K562 (cell line): ENCODE measurements at regions not wholly inside any gene's neighbourhood (a gene's known extent, or its start where the extent isn't known, plus 50 kb on each side); places are given as distances from the start of the nearest gene placed in this dataset.

ENCODE experiments used
- ATAC-seq: fragments of 200-7000 bp; cut with Tn5 transposase; 3 replicates; pipeline ENCODE4 v1.9.1; 2020; ENCODE audit warnings: moderate library complexity
- BruUV-seq: library from RNA; stranded (reverse); fragments of 400-500 nt; replicated peaks from 2 replicates; lab custom pipeline; 2021; lab: Mats Ljungman, UMichigan
- CTCF ChIA-PET: fragments of 300-600 bp; formaldehyde crosslinking; extraction: SDS; loops from one replicate; lab custom pipeline; 2021; ENCODE audit warnings: low intra/inter-chr PET ratio; lab: Yijun Ruan, JAX
- POLR2A ChIA-PET: fragments of 300-600, 350-650 bp; sonication (Branson Sonifier 250); formaldehyde crosslinking; extraction: SDS; loops from one replicate; lab custom pipeline; 2021; ENCODE audit warnings: antibody characterized with exemption, inconsistent platforms; lab: Yijun Ruan, JAX
- DNase-seq, 4 experiments: peaks; one replicate each; pipeline versions ENCODE4 v3.0.0 to v3.0.0-alpha.2; 2011 to 2018; ENCODE audit warnings: low spot score in 3 of 4, mixed read lengths in 3 of 4; ENCODE audit errors: extremely low read depth in 1 of 4
- FAIRE-seq: peaks from 2 replicates; lab custom pipeline; 2011; peaks lifted over from hg19 to GRCh38; lab: Jason Lieb, UNC
- H2AFZ ChIP-seq: 2 replicates; pipeline ENCODE4 v1.6.0; 2011; ENCODE audit warnings: low read depth, low read length, control low read depth, inconsistent platforms
- H3K27ac ChIP-seq: fragments of 200-600 bp; 3 replicates; pipeline ENCODE4 v1.8.0; 2011; ENCODE audit warnings: low read depth, mild to moderate bottlenecking, control low read depth, inconsistent platforms, low read length, moderate library complexity, mixed read lengths; ENCODE audit errors: extremely low read depth
- H3K27me3 ChIP-seq, 2 experiments: fragments of 300-600 bp in 1 of 2; 2 replicates in 1 of 2; 3 replicates in 1 of 2; pipeline versions ENCODE4 v1.6.0 to v1.8.0; 2011; ENCODE audit warnings: inconsistent platforms in 2 of 2, low read length in 2 of 2, mild to moderate bottlenecking in 1 of 2, mixed read lengths in 1 of 2, moderate library complexity in 1 of 2; ENCODE audit not compliant: control insufficient read depth in 2 of 2, insufficient read depth in 2 of 2
- H3K36me3 ChIP-seq: fragments of 300-600 bp; 3 replicates; pipeline ENCODE4 v1.8.0; 2011; ENCODE audit warnings: mild to moderate bottlenecking, low read length, inconsistent platforms; ENCODE audit not compliant: control insufficient read depth, insufficient read depth
- H3K4me1 ChIP-seq, 2 experiments: fragments of 200-600 bp in 1 of 2; replicated peaks in 1 of 2; 2 replicates in 1 of 2; 3 replicates in 1 of 2; pipeline versions ENCODE4 v1.5.1 to v1.8.0; 2011; ENCODE audit warnings: inconsistent platforms in 2 of 2, low read length in 2 of 2, mild to moderate bottlenecking in 1 of 2, mixed read lengths in 1 of 2, moderate library complexity in 1 of 2; ENCODE audit not compliant: control insufficient read depth in 2 of 2, insufficient read depth in 2 of 2
- H3K4me2 ChIP-seq: 2 replicates; pipeline ENCODE4 v1.6.1; 2011; ENCODE audit warnings: low read length, control low read depth, inconsistent platforms, mixed read lengths; ENCODE audit not compliant: insufficient read depth
- H3K4me3 ChIP-seq: fragments of 200-600 bp; sonication (generic), shearing (Covaris generic); 2 replicates; pipeline ENCODE4 v1.5.1; 2016; ENCODE audit warnings: control low read depth, inconsistent platforms
- H3K79me2 ChIP-seq: fragments of 200-600 bp; 3 replicates; pipeline ENCODE4 v1.8.0; 2011; ENCODE audit warnings: low read length, inconsistent platforms; ENCODE audit not compliant: control insufficient read depth, insufficient read depth
- H3K9ac ChIP-seq, 2 experiments: 2 replicates each; pipeline versions ENCODE4 v1.6.0 to v1.6.1; 2011; ENCODE audit warnings: low read depth in 2 of 2, low read length in 2 of 2, control low read depth in 1 of 2, inconsistent platforms in 1 of 2, mild to moderate bottlenecking in 1 of 2, mixed read lengths in 1 of 2; ENCODE audit not compliant: insufficient read depth in 1 of 2
- H3K9me1 ChIP-seq: one replicate; pipeline ENCODE4 v1.6.0; 2011; ENCODE audit warnings: inconsistent platforms, mild to moderate bottlenecking, low read length, moderate library complexity; ENCODE audit not compliant: control insufficient read depth, insufficient read depth
- H3K9me3 ChIP-seq: replicated peaks from 2 replicates; pipeline ENCODE4 v1.5.1; 2011; ENCODE audit warnings: low read depth, low read length, inconsistent platforms; ENCODE audit not compliant: control insufficient read depth, insufficient read depth
- H4K20me1 ChIP-seq: replicated peaks from 2 replicates; pipeline ENCODE4 v1.6.1; 2011; ENCODE audit warnings: low read length, inconsistent platforms, mixed read lengths; ENCODE audit not compliant: control insufficient read depth, insufficient read depth
- BCL6 ChIP-seq: fragments of 250-450 bp; sonication (Bioruptor Pico); IDR thresholded peaks from 2 replicates; pipeline ENCODE4 v1.4.0; 2020
- CCAR2 ChIP-seq: fragments of 200-400 bp; formaldehyde crosslinking; IDR thresholded peaks from 2 replicates; pipeline ENCODE4 v1.6.1; 2017; ENCODE audit warnings: mild to moderate bottlenecking, low read depth, low read length
- CREBBP ChIP-seq: IDR thresholded peaks from one replicate; pipeline ENCODE4 v1.6.1; 2012; ENCODE audit warnings: low read depth, mild to moderate bottlenecking, control low read depth, inconsistent platforms, low read length
- EGR1 ChIP-seq: fragments of 450-650 bp; conservative IDR thresholded peaks from 2 replicates; pipeline ENCODE4 v1.6.1; 2017; ENCODE audit warnings: mild to moderate bottlenecking
- NFXL1 ChIP-seq: fragments of 450-650 bp; formaldehyde crosslinking; IDR thresholded peaks from 2 replicates; pipeline ENCODE4 v1.4.0; 2021; ENCODE audit warnings: mild to moderate bottlenecking
- PHB ChIP-seq: fragments of 250-450 bp; sonication (Bioruptor Pico); IDR thresholded peaks from 2 replicates; pipeline ENCODE4 v1.5.0; 2021
- POLR2G ChIP-seq: fragments of 200-400 bp; formaldehyde crosslinking; IDR thresholded peaks from 2 replicates; pipeline ENCODE4 v1.6.1; 2017; ENCODE audit warnings: low read depth, mild to moderate bottlenecking, antibody characterized with exemption, low read length, moderate library complexity
- TFAM ChIP-seq: fragments of 250-450 bp; sonication (Bioruptor Pico); conservative IDR thresholded peaks from 2 replicates; pipeline ENCODE4 v1.5.0; 2021; ENCODE audit warnings: mild to moderate bottlenecking, moderate library complexity
- ZNF407 ChIP-seq: fragments of 450-650 bp; IDR thresholded peaks from 2 replicates; pipeline ENCODE4 v1.6.1; 2016; ENCODE audit warnings: low read depth
- WGBS: fragments of 100-300 bp; shearing (Covaris generic); methylation state at CpG from one replicate; pipeline ENCODE4 v1.1.6; 2016; ENCODE audit warnings: low coverage, mixed read lengths; ENCODE audit not compliant: insufficient coverage; ENCODE audit errors: missing lambda C conversion rate; 5-methylcytosine and 5-hydroxymethylcytosine counted together
- in situ Hi-C: fragments of 300-500 bp; cut with MboI; formaldehyde crosslinking; loops from 4 replicates; pipeline ENCODE4 v1.15.0; 2018; ENCODE audit warnings: inconsistent platforms, mixed read lengths
- intact Hi-C: fragments of 100-400 bp; cut with micrococcal nuclease; formaldehyde crosslinking; loops from 2 replicates; pipeline ENCODE4 v1.14.2; 2022

GRCh38 chr5:36523926-36524325, 82.5 kb upstream of the SLC1A3 start:
- BruUV-seq, result no TSS peak
- Histone ChIP-seq H3K27ac (no peak overlapping the region), H4K20me1 (no peaks in the 10 kb centered on the region), H3K27me3 (peaks cover 5 to 31% of the 10 kb centered on the region in 2 experiments), H3K79me2 (no peaks in the 10 kb centered on the region), H3K4me3 (no peak overlapping the region), H3K4me2 (no peak overlapping the region), H3K9me3 (no peaks in the 10 kb centered on the region), H3K9ac (no peak overlapping the region), H3K9me1 (no peaks in the 10 kb centered on the region), H2AFZ (no peak overlapping the region), H3K36me3 (no peaks in the 10 kb centered on the region), H3K4me1 (no peaks in the 10 kb centered on the region)
- DNase-seq (no peak), FAIRE-seq (no peak), ATAC-seq (no peak)
- ChIA-PET POLR2A (no interaction called here), CTCF (no interaction called here)
- no peak for TF ChIP-seq BCL6 (CRISPR knock-in tag)
- no peak for TF ChIP-seq TFAM
- no peak for TF ChIP-seq CREBBP
- no peak for TF ChIP-seq PHB
- TF ChIP-seq POLR2G, result no peak
- no peak for TF ChIP-seq ZNF407
- TF ChIP-seq NFXL1 (CRISPR knock-in tag), result no peak
- TF ChIP-seq EGR1, result no peak
- TF ChIP-seq CCAR2, result no peak
- WGBS, result 0% methylated on average over 6 of the region's 6 CpGs
- intact Hi-C loops, result no loop called here
- in situ Hi-C loops, result no loop called here
